ENCODE measurements at regions not wholly inside any gene's neighbourhood (a gene's known extent, or its start where the extent isn't known, plus 50 kb on each side); places are given as distances from the start of the nearest gene placed in this dataset.

DNA sequence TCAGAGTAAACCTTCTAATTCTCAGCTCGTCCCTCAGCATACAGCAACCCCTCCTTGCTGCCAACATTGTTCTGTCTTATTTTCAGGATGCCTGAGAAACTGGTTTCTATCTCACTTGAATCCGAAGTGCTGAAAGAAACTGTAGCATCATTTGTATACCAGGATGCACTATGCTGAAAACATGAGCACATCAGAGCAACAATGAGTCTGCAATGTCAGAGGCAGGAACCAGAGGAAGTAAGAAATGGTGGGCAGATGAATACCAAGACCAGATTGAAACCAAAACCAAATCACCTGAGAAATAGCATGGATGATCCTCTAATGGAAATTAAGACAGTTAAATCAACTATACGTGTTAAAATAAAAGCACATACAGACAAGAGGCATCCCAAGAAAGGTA is 257.0 kb downstream of the KDM5D start:
- DNase-seq (ENCODE audit: low spot score in 2 of 2), result no peak
- Histone ChIP-seq H3K27me3 (no peaks in the 10 kb centered on the region), H3K9me3 (no peaks in the 10 kb centered on the region), H3K27ac (no peak overlapping the region), H3K4me1 (no peaks in the 10 kb centered on the region), H3K4me3 (no peak overlapping the region), H3K36me3 (no peaks in the 10 kb centered on the region)
- no peak for TF ChIP-seq POLR2A (IDR thresholded peaks at IDR 0.05)
- TF ChIP-seq CTCF (IDR thresholded peaks at IDR 0.05), result no peak
- TF ChIP-seq EP300 (IDR thresholded peaks at IDR 0.05), result no peak
- no peak for TF ChIP-seq POLR2AphosphoS5 (IDR thresholded peaks at IDR 0.05)
- no CpG with 5 or more reads among the region's 3 CpGs for WGBS

GRCh38 chrY:19484997-19485396 is 259.5 kb downstream of the KDM5D start:
- no CpG with 5 or more reads among the region's 2 CpGs for WGBS
- no peak for DNase-seq (ENCODE audit: low spot score in 2 of 2)
- H3K4me3 ChIP-seq, result no peak overlapping the region
- no peak overlapping the region for H3K27ac ChIP-seq
- H3K27me3 ChIP-seq, result no peaks in the 10 kb centered on the region
- TF ChIP-seq EP300 (IDR thresholded peaks at IDR 0.05) (no peak), POLR2AphosphoS5 (IDR thresholded peaks at IDR 0.05) (no peak), POLR2A (IDR thresholded peaks at IDR 0.05) (no peak), CTCF (IDR thresholded peaks at IDR 0.05) (no peak)
- no peaks in the 10 kb centered on the region for H3K36me3 ChIP-seq
- no peaks in the 10 kb centered on the region for H3K4me1 ChIP-seq
- no peaks in the 10 kb centered on the region for H3K9me3 ChIP-seq

GRCh38 chrY:19479141-19479540 is 265.4 kb downstream of the KDM5D start:
- Histone ChIP-seq H3K27ac (no peak overlapping the region), H3K36me3 (no peaks in the 10 kb centered on the region), H3K9me3 (no peaks in the 10 kb centered on the region), H3K4me3 (no peak overlapping the region), H3K27me3 (no peaks in the 10 kb centered on the region), H3K4me1 (no peaks in the 10 kb centered on the region)
- no peak for TF ChIP-seq POLR2AphosphoS5 (IDR thresholded peaks at IDR 0.05)
- TF ChIP-seq CTCF (IDR thresholded peaks at IDR 0.05), result no peak
- TF ChIP-seq EP300 (IDR thresholded peaks at IDR 0.05), result no peak
- no peak for TF ChIP-seq POLR2A (IDR thresholded peaks at IDR 0.05)
- no peak for DNase-seq (ENCODE audit: low spot score in 2 of 2)

- no peaks in the 10 kb centered on the region for H3K36me3 ChIP-seq
- no peaks in the 10 kb centered on the region for H3K4me1 ChIP-seq
- H3K4me3 ChIP-seq, result no peak overlapping the region
- no CpG with 5 or more reads among the region's 1 CpG for WGBS
- DNase-seq (ENCODE audit: low spot score in 2 of 2), result no peak
- H3K9me3 ChIP-seq, result no peaks in the 10 kb centered on the region
- TF ChIP-seq POLR2AphosphoS5 (IDR thresholded peaks at IDR 0.05), result no peak
- TF ChIP-seq EP300 (IDR thresholded peaks at IDR 0.05), result no peak
- H3K27ac ChIP-seq, result no peak overlapping the region
- H3K27me3 ChIP-seq, result no peaks in the 10 kb centered on the region
Observed at GRCh38 chrY:19477959-19478358, 266.6 kb downstream of the KDM5D start.

DNA sequence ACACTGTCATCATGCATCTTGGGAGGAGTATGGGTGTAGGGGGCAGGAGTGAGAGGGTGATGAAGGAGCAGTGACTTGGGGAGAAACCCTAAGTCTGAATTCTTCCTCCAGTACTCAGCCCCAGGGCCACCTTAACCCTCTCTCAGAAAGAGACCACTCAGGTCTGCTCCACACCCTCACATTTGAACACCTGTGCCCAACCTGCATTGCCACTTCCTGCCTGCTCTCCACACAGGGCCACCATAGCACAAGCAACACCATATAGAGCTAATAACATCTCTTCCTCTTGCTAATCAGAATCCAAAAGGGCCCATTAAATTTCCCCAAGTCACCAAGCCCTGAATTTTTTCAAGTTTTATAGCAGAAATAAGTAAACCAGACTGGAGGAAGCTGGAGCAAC is 278.7 kb downstream of the KDM5D start:
- TF ChIP-seq POLR2AphosphoS5 (IDR thresholded peaks at IDR 0.05) (no peak), CTCF (IDR thresholded peaks at IDR 0.05) (no peak), EP300 (IDR thresholded peaks at IDR 0.05) (no peak), POLR2A (IDR thresholded peaks at IDR 0.05) (no peak)
- Histone ChIP-seq H3K36me3 (no peaks in the 10 kb centered on the region), H3K27me3 (no peaks in the 10 kb centered on the region), H3K9me3 (no peaks in the 10 kb centered on the region), H3K4me1 (no peaks in the 10 kb centered on the region), H3K27ac (no peak overlapping the region), H3K4me3 (no peak overlapping the region)
- DNase-seq (ENCODE audit: low spot score in 2 of 2), result no peak

GRCh38 chrY:19456855-19457448 is 287.6 kb downstream of the KDM5D start:
- Histone ChIP-seq H3K27ac (no peak overlapping the region), H3K9me3 (no peaks in the 10 kb centered on the region), H3K4me3 (no peak overlapping the region), H3K4me1 (no peaks in the 10 kb centered on the region), H3K36me3 (no peaks in the 10 kb centered on the region), H3K27me3 (no peaks in the 10 kb centered on the region)
- TF ChIP-seq CTCF (IDR thresholded peaks at IDR 0.05) (no peak), POLR2AphosphoS5 (IDR thresholded peaks at IDR 0.05) (no peak), EP300 (IDR thresholded peaks at IDR 0.05) (no peak), POLR2A (IDR thresholded peaks at IDR 0.05) (no peak)
- DNase-seq (ENCODE audit: low spot score in 2 of 2), result no peak
